ENCODE measurements at regions not wholly inside any gene's neighbourhood (a gene's known extent, or its start where the extent isn't known, plus 50 kb on each side); places are given as distances from the start of the nearest gene placed in this dataset.

DNA sequence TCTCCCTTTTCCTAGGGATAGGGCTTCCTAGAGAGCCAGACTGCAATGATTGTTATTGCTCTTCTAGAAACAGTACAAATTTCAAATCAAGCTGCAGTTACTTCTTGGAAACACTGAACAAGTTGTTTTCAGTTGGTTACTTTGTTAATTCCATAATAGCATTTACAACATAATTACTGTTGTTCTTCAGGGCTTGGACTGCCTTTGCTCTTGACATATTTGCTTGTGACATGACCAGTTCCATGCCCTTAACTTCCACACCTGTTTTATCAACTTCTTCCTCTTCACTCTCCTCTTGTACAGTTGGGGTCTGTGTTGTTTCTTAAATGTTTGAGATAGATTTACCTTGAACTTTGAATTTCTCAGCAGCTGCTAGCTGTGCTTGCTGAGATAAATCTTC lies 104.4 kb downstream of the SEC23IP start:
- H3K4me3 ChIP-seq (replicated peaks; ENCODE audit: insufficient read depth, low read length), result no peak overlapping the region
- no peaks in the 10 kb centered on the region for H3K27me3 ChIP-seq (ENCODE audit: insufficient read depth, poor library complexity, severe bottlenecking)
- TF ChIP-seq SPI1 (IDR thresholded peaks at IDR 0.05; ENCODE audit: borderline replicate concordance, low read depth), result no peak
- TF ChIP-seq, protein P1, sequence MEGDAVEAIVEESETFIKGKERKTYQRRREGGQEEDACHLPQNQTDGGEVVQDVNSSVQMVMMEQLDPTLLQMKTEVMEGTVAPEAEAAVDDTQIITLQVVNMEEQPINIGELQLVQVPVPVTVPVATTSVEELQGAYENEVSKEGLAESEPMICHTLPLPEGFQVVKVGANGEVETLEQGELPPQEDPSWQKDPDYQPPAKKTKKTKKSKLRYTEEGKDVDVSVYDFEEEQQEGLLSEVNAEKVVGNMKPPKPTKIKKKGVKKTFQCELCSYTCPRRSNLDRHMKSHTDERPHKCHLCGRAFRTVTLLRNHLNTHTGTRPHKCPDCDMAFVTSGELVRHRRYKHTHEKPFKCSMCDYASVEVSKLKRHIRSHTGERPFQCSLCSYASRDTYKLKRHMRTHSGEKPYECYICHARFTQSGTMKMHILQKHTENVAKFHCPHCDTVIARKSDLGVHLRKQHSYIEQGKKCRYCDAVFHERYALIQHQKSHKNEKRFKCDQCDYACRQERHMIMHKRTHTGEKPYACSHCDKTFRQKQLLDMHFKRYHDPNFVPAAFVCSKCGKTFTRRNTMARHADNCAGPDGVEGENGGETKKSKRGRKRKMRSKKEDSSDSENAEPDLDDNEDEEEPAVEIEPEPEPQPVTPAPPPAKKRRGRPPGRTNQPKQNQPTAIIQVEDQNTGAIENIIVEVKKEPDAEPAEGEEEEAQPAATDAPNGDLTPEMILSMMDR (IDR thresholded peaks at IDR 0.05; ENCODE audit: insufficient read depth, low read length), result no peak
- TF ChIP-seq, protein P2, sequence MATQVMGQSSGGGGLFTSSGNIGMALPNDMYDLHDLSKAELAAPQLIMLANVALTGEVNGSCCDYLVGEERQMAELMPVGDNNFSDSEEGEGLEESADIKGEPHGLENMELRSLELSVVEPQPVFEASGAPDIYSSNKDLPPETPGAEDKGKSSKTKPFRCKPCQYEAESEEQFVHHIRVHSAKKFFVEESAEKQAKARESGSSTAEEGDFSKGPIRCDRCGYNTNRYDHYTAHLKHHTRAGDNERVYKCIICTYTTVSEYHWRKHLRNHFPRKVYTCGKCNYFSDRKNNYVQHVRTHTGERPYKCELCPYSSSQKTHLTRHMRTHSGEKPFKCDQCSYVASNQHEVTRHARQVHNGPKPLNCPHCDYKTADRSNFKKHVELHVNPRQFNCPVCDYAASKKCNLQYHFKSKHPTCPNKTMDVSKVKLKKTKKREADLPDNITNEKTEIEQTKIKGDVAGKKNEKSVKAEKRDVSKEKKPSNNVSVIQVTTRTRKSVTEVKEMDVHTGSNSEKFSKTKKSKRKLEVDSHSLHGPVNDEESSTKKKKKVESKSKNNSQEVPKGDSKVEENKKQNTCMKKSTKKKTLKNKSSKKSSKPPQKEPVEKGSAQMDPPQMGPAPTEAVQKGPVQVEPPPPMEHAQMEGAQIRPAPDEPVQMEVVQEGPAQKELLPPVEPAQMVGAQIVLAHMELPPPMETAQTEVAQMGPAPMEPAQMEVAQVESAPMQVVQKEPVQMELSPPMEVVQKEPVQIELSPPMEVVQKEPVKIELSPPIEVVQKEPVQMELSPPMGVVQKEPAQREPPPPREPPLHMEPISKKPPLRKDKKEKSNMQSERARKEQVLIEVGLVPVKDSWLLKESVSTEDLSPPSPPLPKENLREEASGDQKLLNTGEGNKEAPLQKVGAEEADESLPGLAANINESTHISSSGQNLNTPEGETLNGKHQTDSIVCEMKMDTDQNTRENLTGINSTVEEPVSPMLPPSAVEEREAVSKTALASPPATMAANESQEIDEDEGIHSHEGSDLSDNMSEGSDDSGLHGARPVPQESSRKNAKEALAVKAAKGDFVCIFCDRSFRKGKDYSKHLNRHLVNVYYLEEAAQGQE (IDR thresholded peaks at IDR 0.05; ENCODE audit: insufficient replicate concordance, low read depth), result no peak
- TF ChIP-seq GABPA (IDR thresholded peaks at IDR 0.05; ENCODE audit: low read depth), result no peak
- no peak for TF ChIP-seq POLR2AphosphoS5 (IDR thresholded peaks at IDR 0.05; ENCODE audit: low read depth)
- DNase-seq (ENCODE audit: low read depth in 1 of 2, low spot score in 1 of 2), result no peak
- H3K27ac ChIP-seq (replicated peaks), result no peak overlapping the region

DNA sequence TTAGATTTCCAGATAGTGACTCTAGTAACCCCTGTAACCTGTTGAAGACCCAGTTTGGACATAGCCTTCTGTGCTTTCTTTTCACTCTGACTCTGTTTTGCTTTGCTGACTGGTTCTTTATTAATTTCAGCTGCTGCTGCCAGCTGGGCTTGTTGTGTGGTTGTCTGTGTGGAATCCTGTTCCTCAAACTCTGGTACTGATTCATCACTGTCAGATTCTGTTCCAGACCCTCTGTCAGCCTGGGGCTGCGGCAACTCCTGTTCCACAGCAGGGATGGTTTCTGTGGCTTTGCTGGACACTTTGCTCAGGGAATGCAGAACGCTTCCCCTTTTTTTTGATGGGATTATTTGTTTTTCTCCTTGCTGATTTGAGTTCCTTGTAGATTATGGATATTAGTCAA lies 104.9 kb downstream of the SEC23IP start:
- Histone ChIP-seq H3K27ac (replicated peaks) (no peak overlapping the region), H3K27me3 (ENCODE audit: insufficient read depth, poor library complexity, severe bottlenecking) (no peaks in the 10 kb centered on the region), H3K4me3 (replicated peaks; ENCODE audit: insufficient read depth, low read length) (no peak overlapping the region)
- no peak for DNase-seq (ENCODE audit: low read depth in 1 of 2, low spot score in 1 of 2)
- TF ChIP-seq, protein P2 (IDR thresholded peaks at IDR 0.05; ENCODE audit: insufficient replicate concordance, low read depth), result no peak
- TF ChIP-seq SPI1 (IDR thresholded peaks at IDR 0.05; ENCODE audit: borderline replicate concordance, low read depth), result no peak
- TF ChIP-seq GABPA (IDR thresholded peaks at IDR 0.05; ENCODE audit: low read depth), result no peak
- TF ChIP-seq POLR2AphosphoS5 (IDR thresholded peaks at IDR 0.05; ENCODE audit: low read depth), result no peak

DNA sequence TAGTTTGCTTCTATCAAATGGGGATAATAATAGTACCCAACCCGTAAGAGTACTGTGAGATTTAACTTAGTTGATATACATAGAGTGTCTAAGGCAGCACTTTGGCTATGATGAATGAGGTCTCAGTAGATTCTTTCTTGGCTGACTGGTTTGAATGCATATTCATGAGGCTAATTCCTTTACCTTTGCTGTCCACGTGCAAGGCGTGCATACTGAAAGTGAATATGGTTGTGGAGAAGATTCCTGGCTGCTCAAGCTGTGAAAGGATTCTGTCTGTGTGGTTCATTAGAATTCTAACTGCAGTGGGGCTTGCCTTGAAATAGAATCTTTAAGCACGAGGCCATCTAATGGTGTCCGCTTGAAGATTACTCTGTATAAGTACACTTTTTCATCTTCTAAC lies 110.3 kb downstream of the SEC23IP start:
- no peak overlapping the region for H3K4me3 ChIP-seq (replicated peaks; ENCODE audit: insufficient read depth, low read length)
- DNase-seq (ENCODE audit: low read depth in 1 of 2, low spot score in 1 of 2), result no peak
- H3K27me3 ChIP-seq (ENCODE audit: insufficient read depth, poor library complexity, severe bottlenecking), result peaks cover 2% of the 10 kb centered on the region
- no peak for TF ChIP-seq POLR2AphosphoS5 (IDR thresholded peaks at IDR 0.05; ENCODE audit: low read depth)
- TF ChIP-seq SPI1 (IDR thresholded peaks at IDR 0.05; ENCODE audit: borderline replicate concordance, low read depth), result no peak
- TF ChIP-seq, protein P1 (IDR thresholded peaks at IDR 0.05; ENCODE audit: insufficient read depth, low read length), result no peak
- TF ChIP-seq, protein P2 (IDR thresholded peaks at IDR 0.05; ENCODE audit: insufficient replicate concordance, low read depth), result no peak
- TF ChIP-seq GABPA (IDR thresholded peaks at IDR 0.05; ENCODE audit: low read depth), result no peak
- H3K27ac ChIP-seq (replicated peaks), result no peak overlapping the region

Data from HL-60 (cell line).